Chondrocyte (in vitro differentiated cells): ENCODE measurements at regions not wholly inside any gene's neighbourhood (a gene's known extent, or its start where the extent isn't known, plus 50 kb on each side); places are given as distances from the start of the nearest gene placed in this dataset.

ENCODE experiments used
- DNase-seq: peaks from one replicate; pipeline ENCODE4 v3.0.0; 2021; ENCODE audit warnings: mixed read lengths, low spot score
- H3K27ac Mint-ChIP-seq: one replicate; pipeline ENCODE4 v1.8.0; 2021; ENCODE audit warnings: mild to moderate bottlenecking, moderate library complexity, mixed read lengths; ENCODE audit not compliant: unreplicated experiment
- H3K27me3 Mint-ChIP-seq: 2 replicates; pipeline ENCODE4 v1.8.0; 2021; ENCODE audit warnings: low read depth, mixed read lengths
- H3K36me3 Mint-ChIP-seq: 2 replicates; pipeline ENCODE4 v1.8.0; 2021; ENCODE audit warnings: low read depth, mixed read lengths
- H3K4me1 Mint-ChIP-seq: 2 replicates; pipeline ENCODE4 v1.8.0; 2021; ENCODE audit warnings: low read depth, mild to moderate bottlenecking, mixed read lengths
- H3K4me3 Mint-ChIP-seq: one replicate; pipeline ENCODE4 v1.8.0; 2021; ENCODE audit warnings: mild to moderate bottlenecking, moderate library complexity, mixed read lengths; ENCODE audit not compliant: unreplicated experiment
- H3K9me3 Mint-ChIP-seq: 2 replicates; pipeline ENCODE4 v1.8.0; 2021; ENCODE audit warnings: low read depth, mixed read lengths
- CTCF ChIP-seq: fragments of 200-600 bp; sonication (generic); IDR thresholded peaks from 2 replicates; pipeline ENCODE4 v1.5.0; 2021; ENCODE audit warnings: antibody characterized with exemption, mild to moderate bottlenecking, moderate library complexity

DNA sequence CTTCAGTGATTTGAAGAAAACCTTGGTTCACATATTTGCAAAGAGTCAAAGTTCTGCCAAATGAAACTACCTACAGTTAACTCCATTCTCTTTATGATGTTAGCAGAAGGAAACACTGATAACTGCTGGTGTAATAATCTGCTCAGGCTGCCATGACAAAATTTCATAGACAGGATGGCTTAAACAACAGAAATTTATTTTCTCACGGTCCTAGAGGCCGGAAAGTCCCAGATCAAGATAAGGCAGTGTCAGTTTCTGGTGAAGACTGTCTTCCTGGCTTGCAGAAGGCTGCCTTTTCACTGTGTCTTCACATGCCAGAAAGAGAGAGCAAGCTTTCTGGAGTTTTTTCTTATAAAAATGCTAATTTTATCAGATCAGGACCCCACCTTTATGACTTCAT, 102.4 kb upstream of the PARP8 start:
- DNase-seq, result no peak
- Mint-ChIP-seq H3K9me3 (peaks cover 17% of the 10 kb centered on the region), H3K27me3 (peaks cover 14% of the 10 kb centered on the region), H3K27ac (no peak overlapping the region), H3K4me3 (no peak overlapping the region), H3K4me1 (no peaks in the 10 kb centered on the region), H3K36me3 (peaks cover 3% of the 10 kb centered on the region)
- TF ChIP-seq CTCF, result no peak

DNA sequence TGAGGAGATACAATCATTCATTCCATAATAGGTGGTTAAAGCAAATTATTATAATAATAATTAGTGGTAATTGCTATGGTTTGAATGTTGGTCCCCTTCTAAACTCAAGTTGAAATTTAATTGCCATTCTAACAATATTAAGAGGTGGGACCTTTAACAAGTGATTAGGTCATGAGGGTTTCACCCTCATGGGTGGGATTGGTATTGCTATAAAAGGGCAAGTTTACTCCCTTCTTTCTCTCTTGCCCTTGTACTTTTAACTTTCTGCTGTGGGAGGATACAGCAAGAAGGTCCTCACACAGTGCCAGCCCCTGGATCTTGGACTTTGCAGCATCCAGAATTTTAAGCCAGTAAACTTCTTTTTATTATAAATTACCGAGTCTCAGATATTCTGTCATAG, 101.9 kb upstream of the PARP8 start:
- Mint-ChIP-seq H3K27ac (no peak overlapping the region), H3K4me3 (no peak overlapping the region), H3K36me3 (peaks cover 3% of the 10 kb centered on the region), H3K4me1 (no peaks in the 10 kb centered on the region), H3K27me3 (peaks cover 11% of the 10 kb centered on the region), H3K9me3 (peaks cover 17% of the 10 kb centered on the region)
- no peak for TF ChIP-seq CTCF
- no peak for DNase-seq

DNA sequence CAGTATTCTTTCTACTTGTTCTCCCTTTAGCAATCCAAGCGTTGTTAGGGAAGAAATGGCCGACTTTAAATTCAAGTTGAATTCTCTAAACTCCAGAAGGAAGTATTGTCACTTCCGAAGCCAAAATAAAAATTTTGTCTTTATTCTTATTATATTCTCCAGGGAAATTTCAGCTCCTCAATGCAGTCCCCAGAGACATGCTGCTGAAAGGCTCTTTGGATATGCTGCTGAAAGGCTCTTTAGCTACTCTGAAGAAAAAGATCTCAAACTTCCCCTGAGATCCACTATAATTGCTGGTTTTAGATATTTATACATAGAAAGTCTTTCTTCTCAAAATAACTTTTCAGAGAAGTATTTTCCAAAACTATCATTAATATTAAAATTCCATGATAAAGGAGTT, 92.3 kb upstream of the PARP8 start:
- no peak overlapping the region for H3K27ac Mint-ChIP-seq

DNA sequence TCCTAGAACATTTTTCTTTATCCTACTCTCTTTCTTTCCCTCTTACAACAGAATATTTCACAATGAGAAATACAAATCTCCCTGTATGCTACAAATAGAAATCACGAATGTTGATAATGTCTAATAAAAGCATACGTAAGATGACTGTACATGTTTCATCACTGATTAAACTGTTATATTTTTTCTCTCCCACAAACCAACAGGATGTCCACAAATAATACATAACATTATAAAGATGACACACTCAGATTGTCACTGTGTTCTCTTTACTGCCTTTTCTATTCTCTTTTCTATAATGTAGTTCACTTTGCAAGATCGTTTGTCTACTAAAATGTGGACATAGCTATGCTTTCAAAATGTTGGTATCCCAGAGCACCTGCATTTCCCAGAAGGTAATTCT, 90.7 kb upstream of the PARP8 start:
- H3K36me3 Mint-ChIP-seq, result peaks cover 2% of the 10 kb centered on the region
- H3K27ac Mint-ChIP-seq, result no peak overlapping the region
- DNase-seq, result no peak
- H3K9me3 Mint-ChIP-seq, result peaks cover 8% of the 10 kb centered on the region
- no peak for TF ChIP-seq CTCF
- no peak overlapping the region for H3K4me3 Mint-ChIP-seq
- H3K27me3 Mint-ChIP-seq, result no peaks in the 10 kb centered on the region
- H3K4me1 Mint-ChIP-seq, result peaks cover 13% of the 10 kb centered on the region

More for the DNA sequence above, 92.3 kb upstream of the PARP8 start:
- DNase-seq, result no peak
- Mint-ChIP-seq H3K9me3 (peaks cover 4% of the 10 kb centered on the region), H3K27me3 (no peaks in the 10 kb centered on the region), H3K4me3 (no peak overlapping the region), H3K4me1 (peaks cover 6% of the 10 kb centered on the region), H3K36me3 (peaks cover 2% of the 10 kb centered on the region)
- no peak for TF ChIP-seq CTCF

DNA sequence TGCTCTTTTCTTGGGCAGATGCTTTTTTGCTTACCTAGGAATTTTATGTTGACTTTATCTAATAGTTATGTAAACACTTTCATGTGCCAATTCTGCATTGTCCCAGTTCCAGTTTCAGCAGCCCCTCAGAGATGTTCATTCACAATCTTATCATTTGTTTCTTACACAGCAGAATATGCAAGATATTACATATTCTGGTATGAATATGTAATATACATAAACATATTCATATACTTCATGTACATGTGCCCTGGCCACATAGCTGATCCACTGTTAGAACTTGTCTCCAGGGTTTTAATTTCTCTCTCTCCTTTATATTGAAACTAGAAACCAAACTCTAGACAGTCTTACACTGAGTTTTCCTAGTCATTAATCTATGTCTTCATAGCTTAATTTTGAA, 90.2 kb upstream of the PARP8 start:
- Mint-ChIP-seq H3K27me3 (no peaks in the 10 kb centered on the region), H3K27ac (no peak overlapping the region), H3K4me3 (no peak overlapping the region), H3K4me1 (peaks cover 13% of the 10 kb centered on the region), H3K9me3 (peaks cover 8% of the 10 kb centered on the region), H3K36me3 (no peaks in the 10 kb centered on the region)
- no peak for DNase-seq
- TF ChIP-seq CTCF, result no peak
